NT2/D1 (cell line): ENCODE measurements at regions not wholly inside any gene's neighbourhood (a gene's known extent, or its start where the extent isn't known, plus 50 kb on each side); places are given as distances from the start of the nearest gene placed in this dataset.
"Not testable (repeated sequence)": the region's sequence is repeated elsewhere in the genome, so short reads cannot be mapped to it uniquely, and the experiment has no call there.

Experiments used
- SUZ12 ChIP-seq: IDR thresholded peaks from 2 replicates; pipeline ENCODE4 v1.6.1; 2011; ENCODE audit not compliant: insufficient read length, insufficient read depth; ENCODE audit errors: extremely low read depth
- YY1 ChIP-seq: IDR thresholded peaks from 2 replicates; pipeline ENCODE4 v1.6.1; 2011; ENCODE audit not compliant: insufficient read length, insufficient read depth

GRCh38 chr16:88145376-88145775 is 194.1 kb downstream of the BANP start:
- not testable (repeated sequence) for TF ChIP-seq SUZ12, YY1
